HUES48 (cell line): ENCODE measurements at regions not wholly inside any gene's neighbourhood (a gene's known extent, or its start where the extent isn't known, plus 50 kb on each side); places are given as distances from the start of the nearest gene placed in this dataset.

Source experiments
- H3K27ac ChIP-seq: one replicate; pipeline ENCODE4 v1.7.0; 2013; ENCODE audit warnings: low read depth, low read length, inconsistent platforms
- H3K27me3 ChIP-seq: 2 replicates; pipeline ENCODE4 v1.6.1; 2013; ENCODE audit warnings: mild to moderate bottlenecking, low read length; ENCODE audit not compliant: control insufficient read depth, insufficient read depth
- H3K36me3 ChIP-seq: 2 replicates; pipeline ENCODE4 v1.6.1; 2013; ENCODE audit warnings: low read length; ENCODE audit not compliant: control insufficient read depth, insufficient read depth
- H3K4me1 ChIP-seq: 2 replicates; pipeline ENCODE4 v1.6.1; 2013; ENCODE audit warnings: mild to moderate bottlenecking, low read length; ENCODE audit not compliant: control insufficient read depth, insufficient read depth
- H3K4me3 ChIP-seq: 2 replicates; pipeline ENCODE4 v1.5.1; 2013; ENCODE audit warnings: mild to moderate bottlenecking, low read depth, low read length
- H3K9ac ChIP-seq: 2 replicates; pipeline ENCODE4 v1.6.1; 2013; ENCODE audit warnings: mild to moderate bottlenecking, low read depth, low read length, moderate library complexity
- H3K9me3 ChIP-seq: 2 replicates; pipeline ENCODE4 v1.6.1; 2013; ENCODE audit warnings: low read length; ENCODE audit not compliant: control insufficient read depth, insufficient read depth

- Histone ChIP-seq H3K27ac (no peak overlapping the region), H3K4me1 (no peaks in the 10 kb centered on the region; the same call in 1 of the 2 replicates), H3K9me3 (no peaks in the 10 kb centered on the region), H3K36me3 (no peaks in the 10 kb centered on the region), H3K27me3 (no peaks in the 10 kb centered on the region), H3K4me3 (no peak overlapping the region), H3K9ac (no peak overlapping the region)
These were observed 201.4 kb downstream of the ZNF462 start for GRCh38 chr9:107064378-107064777.

GRCh38 chr9:107065549-107065948 is 202.6 kb downstream of the ZNF462 start:
- Histone ChIP-seq H3K9me3 (no peaks in the 10 kb centered on the region), H3K9ac (no peak overlapping the region), H3K4me1 (no peaks in the 10 kb centered on the region), H3K4me3 (no peak overlapping the region), H3K36me3 (no peaks in the 10 kb centered on the region), H3K27ac (no peak overlapping the region), H3K27me3 (no peaks in the 10 kb centered on the region)

DNA sequence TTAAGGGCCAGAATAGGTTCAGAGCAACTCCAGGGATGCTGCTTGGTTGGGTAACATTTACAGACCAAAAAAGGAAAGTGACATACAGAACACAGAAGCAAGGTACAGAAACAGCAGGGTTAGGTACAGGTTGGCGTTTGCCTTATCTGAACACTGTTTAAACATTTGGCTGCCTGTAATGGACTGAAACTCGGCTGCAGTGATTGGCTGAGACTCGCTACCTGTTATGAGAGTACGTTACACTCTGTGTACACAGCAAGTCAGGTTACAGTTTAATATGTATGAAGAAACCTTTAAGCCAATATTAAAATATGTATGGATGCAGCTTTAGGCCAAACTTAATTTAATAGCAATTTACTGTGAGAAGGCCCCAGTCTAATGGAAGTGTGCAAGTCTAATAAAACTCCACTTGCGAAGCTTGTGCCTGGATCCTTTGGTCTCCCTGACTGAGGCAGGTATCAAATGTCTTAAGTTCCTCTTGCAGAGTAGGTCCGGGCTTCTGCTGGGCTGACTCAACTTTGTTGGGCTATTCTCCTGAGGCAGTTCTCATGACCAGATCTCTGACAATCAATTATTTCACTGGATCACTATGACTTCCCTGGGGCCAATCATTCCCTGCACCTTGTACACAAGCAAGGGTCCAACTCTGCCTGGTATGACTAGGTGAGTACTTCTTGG is 204.9 kb downstream of the ZNF462 start:
- no peaks in the 10 kb centered on the region for H3K9me3 ChIP-seq
- no peak overlapping the region for H3K9ac ChIP-seq
- no peak overlapping the region for H3K27ac ChIP-seq

DNA sequence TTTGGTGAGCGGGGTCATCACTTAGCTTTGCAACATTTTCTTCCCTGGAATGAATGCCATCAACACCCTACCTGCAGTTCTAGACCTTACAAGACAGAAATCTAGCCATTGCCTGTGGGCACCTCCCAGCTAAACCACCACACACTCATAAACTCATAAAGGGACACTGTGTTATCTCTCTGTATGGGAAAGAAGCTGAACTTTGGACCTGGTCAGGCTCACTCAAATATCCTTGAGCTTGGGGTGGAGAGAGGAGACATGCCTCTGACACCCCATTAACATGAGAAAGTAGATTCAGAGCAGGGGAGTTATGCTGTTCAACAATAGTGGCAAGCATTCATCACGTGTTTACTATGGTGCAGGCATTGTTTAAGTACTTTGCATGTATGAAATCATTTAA is 205.6 kb downstream of the ZNF462 start:
- Histone ChIP-seq H3K9ac (no peak overlapping the region), H3K27ac (no peak overlapping the region), H3K36me3 (no peaks in the 10 kb centered on the region), H3K4me1 (no peaks in the 10 kb centered on the region), H3K4me3 (no peak overlapping the region), H3K27me3 (no peaks in the 10 kb centered on the region), H3K9me3 (no peaks in the 10 kb centered on the region)

More for the DNA sequence above, 204.9 kb downstream of the ZNF462 start:
- Histone ChIP-seq H3K36me3 (no peaks in the 10 kb centered on the region), H3K27me3 (no peaks in the 10 kb centered on the region), H3K4me1 (no peaks in the 10 kb centered on the region), H3K4me3 (no peak overlapping the region)

DNA sequence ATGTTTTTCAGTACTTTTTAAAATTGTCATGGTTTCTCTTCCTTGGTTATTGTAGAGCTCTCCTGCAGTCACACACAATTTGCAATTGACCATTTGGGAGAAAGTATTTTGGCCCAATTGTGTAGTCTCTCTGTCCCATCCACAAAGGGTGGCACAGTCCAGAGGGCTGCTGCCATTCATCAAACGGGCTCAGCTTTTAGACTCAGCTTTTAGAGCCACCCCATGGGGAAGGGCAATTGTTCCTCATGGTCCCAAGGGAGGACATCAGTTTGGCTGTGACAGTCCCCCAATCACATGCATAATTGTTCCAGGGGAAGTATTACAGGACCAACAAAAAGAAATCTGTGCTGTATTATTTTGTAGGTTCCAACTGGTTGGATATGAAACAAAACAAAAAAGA is 207.6 kb downstream of the ZNF462 start:
- Histone ChIP-seq H3K27me3 (no peaks in the 10 kb centered on the region), H3K36me3 (no peaks in the 10 kb centered on the region), H3K4me3 (no peak overlapping the region), H3K9me3 (no peaks in the 10 kb centered on the region), H3K4me1 (no peaks in the 10 kb centered on the region), H3K27ac (no peak overlapping the region), H3K9ac (no peak overlapping the region)

- Histone ChIP-seq H3K9ac (no peak overlapping the region), H3K36me3 (no peaks in the 10 kb centered on the region), H3K27ac (no peak overlapping the region), H3K4me3 (no peak overlapping the region), H3K27me3 (no peaks in the 10 kb centered on the region), H3K9me3 (no peaks in the 10 kb centered on the region), H3K4me1 (no peaks in the 10 kb centered on the region)
These were observed 205.0 kb upstream of the RAD23B start for GRCh38 chr9:107078061-107078460.

DNA sequence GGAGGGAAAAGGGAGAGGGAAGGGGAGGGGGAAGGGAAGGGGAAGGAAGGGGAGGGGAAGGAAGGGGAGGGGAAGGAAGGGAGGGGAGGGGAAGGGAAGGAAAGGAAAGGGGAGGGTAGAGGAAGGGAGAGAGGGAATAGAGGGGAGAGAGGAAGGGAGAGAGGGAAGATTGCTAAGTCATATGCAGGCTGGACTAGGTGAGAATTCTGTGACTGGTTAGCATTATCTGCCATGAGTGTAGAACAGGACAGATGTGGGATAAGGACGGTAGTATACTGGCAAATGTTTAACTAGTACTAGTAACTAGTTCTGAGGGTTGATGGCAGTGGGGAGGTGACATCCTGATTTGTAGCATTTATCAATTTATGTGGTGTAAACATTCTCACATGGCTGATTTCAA is 203.5 kb upstream of the RAD23B start:
- Histone ChIP-seq H3K9me3 (no peaks in the 10 kb centered on the region), H3K4me3 (no peak overlapping the region)

GRCh38 chr9:107080130-107080529 is 202.9 kb upstream of the RAD23B start:
- Histone ChIP-seq H3K36me3 (no peaks in the 10 kb centered on the region), H3K27ac (no peak overlapping the region), H3K9me3 (no peaks in the 10 kb centered on the region), H3K27me3 (no peaks in the 10 kb centered on the region), H3K4me3 (no peak overlapping the region), H3K9ac (no peak overlapping the region), H3K4me1 (no peaks in the 10 kb centered on the region)

More for the DNA sequence above, 203.5 kb upstream of the RAD23B start:
- Histone ChIP-seq H3K36me3 (no peaks in the 10 kb centered on the region), H3K9ac (no peak overlapping the region), H3K27me3 (no peaks in the 10 kb centered on the region), H3K4me1 (no peaks in the 10 kb centered on the region), H3K27ac (no peak overlapping the region)

DNA sequence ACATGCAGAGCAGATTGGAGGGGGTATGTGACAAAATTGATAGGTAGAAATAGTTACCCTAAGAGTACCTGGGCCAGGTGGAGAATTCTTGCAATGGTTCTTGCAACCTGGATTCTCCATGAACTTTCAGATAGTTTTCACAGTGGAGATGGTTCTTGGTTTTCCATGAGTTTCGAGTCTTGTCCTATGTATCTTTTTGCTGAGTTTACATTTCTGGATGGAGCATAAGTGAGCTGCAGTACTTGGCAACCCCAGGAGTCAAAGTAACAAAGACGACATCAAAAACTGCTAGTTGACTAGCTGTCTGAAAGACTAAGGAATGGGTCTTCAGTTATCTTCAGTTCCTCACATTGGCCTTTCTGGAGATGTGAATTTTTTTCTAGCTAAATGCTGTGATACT is 196.6 kb upstream of the RAD23B start:
- H3K4me3 ChIP-seq = no peak overlapping the region
- H3K4me1 ChIP-seq = no peaks in the 10 kb centered on the region
- H3K27ac ChIP-seq = no peak overlapping the region
- H3K9ac ChIP-seq = no peak overlapping the region
- no peaks in the 10 kb centered on the region for H3K27me3 ChIP-seq
- H3K36me3 ChIP-seq = no peaks in the 10 kb centered on the region
- H3K9me3 ChIP-seq = no peaks in the 10 kb centered on the region

DNA sequence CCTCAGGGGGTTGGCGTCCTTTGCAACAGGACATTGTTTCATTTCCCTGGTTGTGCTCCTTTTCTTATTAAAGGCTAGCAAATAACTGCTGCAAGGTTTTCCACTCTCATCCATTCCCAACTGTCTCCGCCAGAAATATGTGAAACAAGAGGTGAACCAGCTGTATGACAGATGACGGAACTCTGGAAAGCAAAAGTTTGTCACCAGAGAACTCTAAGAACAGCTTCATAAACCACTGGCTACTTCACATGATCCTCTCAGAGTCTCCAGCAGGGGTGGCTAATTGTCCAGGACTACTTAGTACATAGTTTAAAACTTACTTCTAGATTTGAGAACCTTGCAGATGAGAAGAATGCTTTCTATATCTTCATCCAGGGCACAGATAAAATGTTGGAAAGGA is 195.9 kb upstream of the RAD23B start:
- Histone ChIP-seq H3K36me3 (no peaks in the 10 kb centered on the region), H3K4me1 (no peaks in the 10 kb centered on the region), H3K27me3 (no peaks in the 10 kb centered on the region), H3K9me3 (no peaks in the 10 kb centered on the region), H3K4me3 (no peak overlapping the region), H3K9ac (no peak overlapping the region), H3K27ac (no peak overlapping the region)

- Histone ChIP-seq H3K4me3 (no peak overlapping the region), H3K9me3 (no peaks in the 10 kb centered on the region), H3K4me1 (no peaks in the 10 kb centered on the region), H3K36me3 (no peaks in the 10 kb centered on the region), H3K27me3 (no peaks in the 10 kb centered on the region), H3K27ac (no peak overlapping the region), H3K9ac (no peak overlapping the region)
These were observed 192.9 kb upstream of the RAD23B start for GRCh38 chr9:107090218-107090617.
